H9 (cell line): ENCODE measurements at regions not wholly inside any gene's neighbourhood (a gene's known extent, or its start where the extent isn't known, plus 50 kb on each side); places are given as distances from the start of the nearest gene placed in this dataset.

ENCODE experiments used
- DNase-seq: peaks from one replicate; pipeline ENCODE4 v3.0.0-alpha.2; 2017
- H2AFZ ChIP-seq: one replicate; pipeline ENCODE4 v1.6.1; 2013; ENCODE audit warnings: mild to moderate bottlenecking, low read length, control low read depth, moderate library complexity
- H2AK5ac ChIP-seq: 2 replicates; pipeline ENCODE4 v1.6.1; 2013; ENCODE audit warnings: low read length, control low read depth, mixed read lengths; ENCODE audit not compliant: insufficient read length
- H2BK120ac ChIP-seq: one replicate; pipeline ENCODE4 v1.6.1; 2013; ENCODE audit warnings: low read depth, mild to moderate bottlenecking, low read length, control low read depth, inconsistent platforms; ENCODE audit not compliant: poor library complexity, severe bottlenecking
- H2BK12ac ChIP-seq: 2 replicates; pipeline ENCODE4 v1.6.1; 2013; ENCODE audit warnings: low read length, control low read depth, mixed read lengths, low read depth; ENCODE audit not compliant: insufficient read length
- H2BK15ac ChIP-seq: 2 replicates; pipeline ENCODE4 v1.6.1; 2013; ENCODE audit warnings: low read depth, low read length, control low read depth
- H2BK20ac ChIP-seq: one replicate; pipeline ENCODE4 v1.6.1; 2013; ENCODE audit warnings: low read depth, mild to moderate bottlenecking, low read length, control low read depth, inconsistent platforms; ENCODE audit not compliant: poor library complexity, severe bottlenecking
- H2BK5ac ChIP-seq: 2 replicates; pipeline ENCODE4 v1.6.1; 2013; ENCODE audit warnings: low read length, control low read depth, mixed read lengths; ENCODE audit not compliant: insufficient read length
- H3K14ac ChIP-seq: 2 replicates; pipeline ENCODE4 v1.6.1; 2013; ENCODE audit warnings: low read length, control low read depth; ENCODE audit not compliant: insufficient read depth
- H3K18ac ChIP-seq: 2 replicates; pipeline ENCODE4 v1.6.1; 2013; ENCODE audit warnings: low read depth, mild to moderate bottlenecking, mixed read lengths, low read length, control low read depth; ENCODE audit not compliant: insufficient read length
- H3K23ac ChIP-seq: 2 replicates; pipeline ENCODE4 v1.6.1; 2013; ENCODE audit warnings: low read length, control low read depth, mixed read lengths, low read depth; ENCODE audit not compliant: insufficient read length
- H3K23me2 ChIP-seq: 2 replicates; pipeline ENCODE4 v1.6.1; 2013; ENCODE audit warnings: low read depth, mild to moderate bottlenecking, mixed read lengths, low read length, control low read depth; ENCODE audit not compliant: insufficient read length, poor library complexity, severe bottlenecking
- H3K27ac ChIP-seq: 2 replicates; pipeline ENCODE4 v1.5.1; 2013; ENCODE audit warnings: low read length, control low read depth, mixed read lengths, low read depth; ENCODE audit not compliant: insufficient read length
- H3K27me3 ChIP-seq: 2 replicates; pipeline ENCODE4 v1.6.1; 2013; ENCODE audit warnings: low read length, control low read depth, inconsistent platforms; ENCODE audit not compliant: insufficient read depth
- H3K4ac ChIP-seq: 2 replicates; pipeline ENCODE4 v1.6.1; 2013; ENCODE audit warnings: low read depth, mild to moderate bottlenecking, control low read depth, inconsistent platforms, low read length, moderate library complexity
- H3K4me1 ChIP-seq: 2 replicates; pipeline ENCODE4 v1.6.1; 2013; ENCODE audit warnings: low read length, control low read depth, inconsistent platforms; ENCODE audit not compliant: insufficient read depth
- H3K4me2 ChIP-seq: 2 replicates; pipeline ENCODE4 v1.6.1; 2013; ENCODE audit warnings: low read length, control low read depth, mixed read lengths; ENCODE audit not compliant: insufficient read length, insufficient read depth
- H3K56ac ChIP-seq: 2 replicates; pipeline ENCODE4 v1.6.1; 2013; ENCODE audit warnings: low read depth, mild to moderate bottlenecking, mixed read lengths, low read length, control low read depth; ENCODE audit not compliant: insufficient read length
- H3K79me1 ChIP-seq: 2 replicates; pipeline ENCODE4 v1.6.1; 2013; ENCODE audit warnings: low read depth, mild to moderate bottlenecking, moderate library complexity, low read length, control low read depth, inconsistent platforms; ENCODE audit not compliant: insufficient read depth, poor library complexity, severe bottlenecking
- H3K79me2 ChIP-seq: 2 replicates; pipeline ENCODE4 v1.6.1; 2013; ENCODE audit warnings: low read length, control low read depth, inconsistent platforms; ENCODE audit not compliant: insufficient read depth
- H3K9ac ChIP-seq: 2 replicates; pipeline ENCODE4 v1.6.1; 2013; ENCODE audit warnings: low read length, control low read depth, mixed read lengths; ENCODE audit not compliant: insufficient read length; ENCODE audit errors: extremely low read depth
- H3K9me3 ChIP-seq: one replicate; pipeline ENCODE4 v1.6.1; 2013; ENCODE audit warnings: low read depth, low read length, inconsistent platforms; ENCODE audit not compliant: control insufficient read depth
- H3T11ph ChIP-seq: one replicate; pipeline ENCODE4 v1.6.1; 2013; ENCODE audit warnings: mild to moderate bottlenecking, low read length, control low read depth, inconsistent platforms
- H4K20me1 ChIP-seq: one replicate; pipeline ENCODE4 v1.6.1; 2013; ENCODE audit not compliant: control insufficient read depth, insufficient read length, insufficient read depth
- H4K5ac ChIP-seq: 2 replicates; pipeline ENCODE4 v1.6.1; 2013; ENCODE audit warnings: low read depth, mild to moderate bottlenecking, mixed read lengths, low read length, control low read depth; ENCODE audit not compliant: insufficient read length
- H4K8ac ChIP-seq: replicated peaks from 2 replicates; pipeline ENCODE4 v1.6.1; 2013; ENCODE audit warnings: low read length, control low read depth, mixed read lengths, low read depth; ENCODE audit not compliant: insufficient read length
- H4K91ac ChIP-seq: 2 replicates; pipeline ENCODE4 v1.6.1; 2013; ENCODE audit warnings: low read depth, mild to moderate bottlenecking, moderate library complexity, mixed read lengths, low read length, control low read depth; ENCODE audit not compliant: insufficient read length
- H3K27ac Mint-ChIP-seq, 3 experiments: 2 replicates in 2 of 3; 3 replicates in 1 of 3; pipeline ENCODE4 v1.8.0; 2020 to 2021; ENCODE audit warnings: mixed read lengths in 3 of 3, mild to moderate bottlenecking in 1 of 3, moderate library complexity in 1 of 3
- H3K27me3 Mint-ChIP-seq: 2 replicates; pipeline ENCODE4 v1.8.0; 2021; ENCODE audit warnings: low read depth, mild to moderate bottlenecking, moderate library complexity, mixed read lengths
- H3K36me3 Mint-ChIP-seq, 3 experiments: 2 replicates in 2 of 3; 3 replicates in 1 of 3; pipeline ENCODE4 v1.8.0; 2020 to 2021; ENCODE audit warnings: low read depth in 3 of 3, mixed read lengths in 3 of 3; ENCODE audit not compliant: insufficient read depth in 1 of 3
- H3K4me1 Mint-ChIP-seq, 2 experiments: 2 replicates each; pipeline ENCODE4 v1.8.0; 2020; ENCODE audit warnings: mixed read lengths in 2 of 2
- H3K4me3 Mint-ChIP-seq, 2 experiments: 2 replicates in 1 of 2; 3 replicates in 1 of 2; pipeline ENCODE4 v1.8.0; 2020 to 2021; ENCODE audit warnings: mild to moderate bottlenecking in 2 of 2, mixed read lengths in 2 of 2, moderate library complexity in 1 of 2
- H3K9me3 Mint-ChIP-seq, 2 experiments: 2 replicates in 1 of 2; 3 replicates in 1 of 2; pipeline ENCODE4 v1.8.0; 2020; ENCODE audit warnings: mild to moderate bottlenecking in 2 of 2, mixed read lengths in 2 of 2, moderate library complexity in 1 of 2
- WGBS: extraction: QIAGEN DNeasy Blood & Tissue Kit; methylation state at CpG from one replicate; pipeline ENCODE4 v1.1.7; 2013; ENCODE audit warnings: missing lambda C conversion rate, low lambda C conversion rate, mixed read lengths; ENCODE audit not compliant: insufficient read length; ENCODE audit errors: extremely low coverage; 5-methylcytosine and 5-hydroxymethylcytosine counted together
- TF ChIP-seq, protein P1 (sequence below): fragments of 200-600 bp; sonication (generic); conservative IDR thresholded peaks from 3 replicates; pipeline ENCODE4 v1.8.0; 2021; ENCODE audit warnings: antibody characterized with exemption, mild to moderate bottlenecking

DNA sequence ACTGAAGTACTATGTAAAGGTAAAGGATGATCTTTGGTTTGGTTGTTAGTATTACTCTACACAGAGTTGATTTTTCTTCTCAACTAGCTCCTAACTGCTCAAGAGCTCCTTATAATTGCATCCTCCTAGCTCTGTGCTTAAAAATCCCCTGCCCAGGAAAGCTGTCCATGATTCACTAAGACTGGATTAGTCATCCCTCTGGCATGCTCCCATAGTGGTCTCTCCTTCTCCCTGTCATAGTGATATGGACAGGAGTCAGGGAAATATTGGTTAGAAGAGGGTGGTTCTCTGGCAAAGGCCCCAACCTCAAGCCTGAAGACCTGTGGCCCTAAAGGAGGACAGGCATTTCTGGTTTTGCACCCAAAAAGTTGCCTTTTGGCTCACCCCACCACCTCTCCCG, 242.3 kb upstream of the KCNIP4 start:
- no peak overlapping the region for H4K8ac ChIP-seq
- TF ChIP-seq, protein P1, sequence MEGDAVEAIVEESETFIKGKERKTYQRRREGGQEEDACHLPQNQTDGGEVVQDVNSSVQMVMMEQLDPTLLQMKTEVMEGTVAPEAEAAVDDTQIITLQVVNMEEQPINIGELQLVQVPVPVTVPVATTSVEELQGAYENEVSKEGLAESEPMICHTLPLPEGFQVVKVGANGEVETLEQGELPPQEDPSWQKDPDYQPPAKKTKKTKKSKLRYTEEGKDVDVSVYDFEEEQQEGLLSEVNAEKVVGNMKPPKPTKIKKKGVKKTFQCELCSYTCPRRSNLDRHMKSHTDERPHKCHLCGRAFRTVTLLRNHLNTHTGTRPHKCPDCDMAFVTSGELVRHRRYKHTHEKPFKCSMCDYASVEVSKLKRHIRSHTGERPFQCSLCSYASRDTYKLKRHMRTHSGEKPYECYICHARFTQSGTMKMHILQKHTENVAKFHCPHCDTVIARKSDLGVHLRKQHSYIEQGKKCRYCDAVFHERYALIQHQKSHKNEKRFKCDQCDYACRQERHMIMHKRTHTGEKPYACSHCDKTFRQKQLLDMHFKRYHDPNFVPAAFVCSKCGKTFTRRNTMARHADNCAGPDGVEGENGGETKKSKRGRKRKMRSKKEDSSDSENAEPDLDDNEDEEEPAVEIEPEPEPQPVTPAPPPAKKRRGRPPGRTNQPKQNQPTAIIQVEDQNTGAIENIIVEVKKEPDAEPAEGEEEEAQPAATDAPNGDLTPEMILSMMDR: no peak
- H2BK120ac ChIP-seq: no peak overlapping the region
- WGBS: no CpG with 5 or more reads among the region's 1 CpG
- H3K4me1 ChIP-seq: peaks cover 6% of the 10 kb centered on the region; the same call in 1 of the 2 replicates
- no peak for DNase-seq
- H3K9me3 ChIP-seq: no peaks in the 10 kb centered on the region
- no peak overlapping the region for H3K23ac ChIP-seq
- H3K4me2 ChIP-seq: no peak overlapping the region
- H3T11ph ChIP-seq: no peak overlapping the region
- H3K9ac ChIP-seq: no peak overlapping the region
- no peak overlapping the region for H2BK12ac ChIP-seq
- no peak overlapping the region for H3K4ac ChIP-seq
- H3K56ac ChIP-seq: no peak overlapping the region
- no peak overlapping the region for H2BK15ac ChIP-seq
- no peaks in the 10 kb centered on the region for H3K79me2 ChIP-seq
- Mint-ChIP-seq H3K36me3 (peaks cover 0 to 5% (median 0%) of the 10 kb centered on the region in 3 experiments; a peak in 2 of 7 replicates), H3K9me3 (peaks cover 2 to 6% of the 10 kb centered on the region in 2 experiments; a peak in 1 of 5 replicates), H3K27me3 (no peaks in the 10 kb centered on the region), H3K4me1 (peaks cover 35 to 39% of the 10 kb centered on the region in 2 experiments), H3K27ac (peak overlapping the region in 2 of 3 experiments; percentile 7 to 84; a peak in 2 of 7 replicates), H3K4me3 (no peak overlapping the region)
- H2BK20ac ChIP-seq: no peak overlapping the region
- H3K14ac ChIP-seq: no peak overlapping the region
- no peak overlapping the region for H2AK5ac ChIP-seq
- no peak overlapping the region for H2BK5ac ChIP-seq
- no peaks in the 10 kb centered on the region for H3K23me2 ChIP-seq
- H4K5ac ChIP-seq: no peak overlapping the region
- H3K79me1 ChIP-seq: no peaks in the 10 kb centered on the region
- no peaks in the 10 kb centered on the region for H3K27me3 ChIP-seq
- H4K20me1 ChIP-seq: no peaks in the 10 kb centered on the region
- no peak overlapping the region for H2AFZ ChIP-seq
- H3K18ac ChIP-seq: no peak overlapping the region
- H4K91ac ChIP-seq: no peak overlapping the region
- H3K27ac ChIP-seq: no peak overlapping the region
